ENCODE measurements at regions not wholly inside any gene's neighbourhood (a gene's known extent, or its start where the extent isn't known, plus 50 kb on each side); places are given as distances from the start of the nearest gene placed in this dataset.

- TF ChIP-seq CTCF (conservative IDR thresholded peaks at IDR 0.05; ENCODE audit: low read length) (no peak), EZH2phosphoT487 (IDR thresholded peaks at IDR 0.05; ENCODE audit: borderline replicate concordance) (no peak)
Observed at GRCh38 chr2:48112911-48113680, 201.4 kb upstream of the FOXN2 start.
